Left cardiac atrium (tissue), 4 donors: ENCODE measurements at regions not wholly inside any gene's neighbourhood (a gene's known extent, or its start where the extent isn't known, plus 50 kb on each side); places are given as distances from the start of the nearest gene placed in this dataset.

Experiments
- ATAC-seq, 2 donors: fragments of 200-7000 bp; cut with Tn5 transposase; one replicate each; pipeline ENCODE4 v1.9.1; 2020; ENCODE audit warnings: mild to moderate bottlenecking in 2 of 2, moderate library complexity in 2 of 2
- DNase-seq: peaks from one replicate; pipeline ENCODE4 v3.0.0-alpha.2; 2020
- intact Hi-C, 2 donors: fragments of 100-400 bp; cut with DNase I; formaldehyde crosslinking; loops; one replicate each; pipeline versions ENCODE4 v1.14.1 to v1.15.1; 2022 to 2023
- donor health status: DM: no; HTN: yes; CAD: no.
- donor health status: DM: no; HTN: yes; CAD: no; lungs with severe emphysema.
- donor health status: DM: yes; HTN: yes; CAD: no.
- donor health status: Dilated cardiomyopathy.

GRCh38 chr9:126017758-126018157, 270.6 kb downstream of the PBX3 start:
- intact Hi-C loops = no loop called here
- no peak for ATAC-seq
- DNase-seq = no peak

- intact Hi-C loops = no loop called here
Measured at GRCh38 chr9:126020836-126021235, 273.7 kb downstream of the PBX3 start.

GRCh38 chr9:126023962-126024361, 276.8 kb downstream of the PBX3 start:
- no peak for DNase-seq
- no peak for ATAC-seq
- intact Hi-C loops = no loop called here

More at GRCh38 chr9:126020836-126021235, 273.7 kb downstream of the PBX3 start:
- no peak for DNase-seq
- ATAC-seq = no peak

- intact Hi-C loops = no loop called here
- DNase-seq (no peak), ATAC-seq (no peak)
Measured at GRCh38 chr9:126024581-126025230, 277.5 kb downstream of the PBX3 start.

- ATAC-seq = no peak
- intact Hi-C loops = no loop called here
- DNase-seq = no peak
Measured at GRCh38 chr9:126025991-126026390, 278.8 kb downstream of the PBX3 start.

GRCh38 chr9:126027566-126027965, 280.4 kb downstream of the PBX3 start:
- ATAC-seq (no peak), DNase-seq (no peak)
- intact Hi-C loops = no loop called here

- ATAC-seq = no peak
- DNase-seq = no peak
- intact Hi-C loops = no loop called here
Measured at GRCh38 chr9:126028746-126029145, 281.6 kb downstream of the PBX3 start.

GRCh38 chr9:126030716-126031115, 283.5 kb downstream of the PBX3 start:
- ATAC-seq = no peak
- no peak for DNase-seq
- intact Hi-C loops = no loop called here

GRCh38 chr9:126031116-126031515, 283.9 kb downstream of the PBX3 start:
- intact Hi-C loops = no loop called here
- DNase-seq (no peak), ATAC-seq (no peak)

- ATAC-seq (no peak), DNase-seq (no peak)
- intact Hi-C loops = no loop called here
Measured at GRCh38 chr9:126032135-126032534, 285.0 kb downstream of the PBX3 start.

GRCh38 chr9:126033318-126033717, 286.1 kb downstream of the PBX3 start:
- intact Hi-C loops = no loop called here
- DNase-seq (no peak), ATAC-seq (no peak)

- no peak for ATAC-seq
- no peak for DNase-seq
- intact Hi-C loops = no loop called here
Measured at GRCh38 chr9:126033956-126034355, 286.8 kb downstream of the PBX3 start.

GRCh38 chr9:126036881-126037291, 289.7 kb downstream of the PBX3 start:
- peak in 1 of 2 donors; percentile 27 for ATAC-seq
- intact Hi-C loops = no loop called here
- no peak for DNase-seq

- ATAC-seq (no peak), DNase-seq (no peak)
- intact Hi-C loops = no loop called here
Measured at GRCh38 chr9:126038790-126039189, 287.8 kb upstream of the MVB12B start.

GRCh38 chr9:126043681-126044080, 282.9 kb upstream of the MVB12B start:
- intact Hi-C loops = no loop called here
- ATAC-seq (no peak), DNase-seq (no peak)

GRCh38 chr9:126049088-126049487, 277.5 kb upstream of the MVB12B start:
- DNase-seq = peak; percentile 4
- ATAC-seq = no peak
- intact Hi-C loops = no loop called here

- no peak for ATAC-seq
- DNase-seq = peak; percentile 7
- intact Hi-C loops = no loop called here
Measured at GRCh38 chr9:126049896-126050604, 276.6 kb upstream of the MVB12B start.

GRCh38 chr9:126050605-126050990, 276.0 kb upstream of the MVB12B start:
- ATAC-seq (no peak), DNase-seq (peak; percentile 14)
- intact Hi-C loops = no loop called here

- intact Hi-C loops = no loop called here
- DNase-seq (peak; percentile 8), ATAC-seq (no peak)
Measured at GRCh38 chr9:126051446-126052130, 275.0 kb upstream of the MVB12B start.

- no peak for ATAC-seq
- intact Hi-C loops = no loop called here
- no peak for DNase-seq
Measured at GRCh38 chr9:126052791-126053190, 273.8 kb upstream of the MVB12B start.

- intact Hi-C loops = no loop called here
- ATAC-seq (no peak), DNase-seq (no peak)
Measured at GRCh38 chr9:126053913-126054312, 272.7 kb upstream of the MVB12B start.
